ENCODE measurements at regions not wholly inside any gene's neighbourhood (a gene's known extent, or its start where the extent isn't known, plus 50 kb on each side); places are given as distances from the start of the nearest gene placed in this dataset.

GRCh38 chr11:92149996-92150395, 74.6 kb upstream of the FAT3 start:
- Histone ChIP-seq H3K27me3 (ENCODE audit: control insufficient read depth in 5 of 5, insufficient read depth in 4 of 5, low read length in 5 of 5) (peaks cover 0 to 3% (median 0%) of the 10 kb centered on the region in 5 donors), H3K4me1 (ENCODE audit: control insufficient read depth in 5 of 5, insufficient read depth in 5 of 5, low read length in 5 of 5) (no peaks in the 10 kb centered on the region), H3K36me3 (ENCODE audit: control insufficient read depth in 5 of 5, insufficient read depth in 5 of 5, low read length in 5 of 5) (no peaks in the 10 kb centered on the region), H3K4me3 (ENCODE audit: low read depth in 1 of 5, low read length in 5 of 5) (no peak overlapping the region), H3K27ac (ENCODE audit: low read depth, low read length) (no peak overlapping the region), H3K9ac (ENCODE audit: low read length in 5 of 5) (no peak overlapping the region), H3K9me3 (ENCODE audit: control insufficient read depth in 5 of 5, low read length in 5 of 5) (no peaks in the 10 kb centered on the region)

- no peak overlapping the region for H3K9ac ChIP-seq (ENCODE audit: low read length in 5 of 5)
- no peak overlapping the region for H3K27ac ChIP-seq (ENCODE audit: low read depth, low read length)
- H3K9me3 ChIP-seq (ENCODE audit: control insufficient read depth in 5 of 5, low read length in 5 of 5): peaks cover 0 to 2% (median 0%) of the 10 kb centered on the region in 5 donors
- no peaks in the 10 kb centered on the region for H3K4me1 ChIP-seq (ENCODE audit: control insufficient read depth in 5 of 5, insufficient read depth in 5 of 5, low read length in 5 of 5)
- H3K36me3 ChIP-seq (ENCODE audit: control insufficient read depth in 5 of 5, insufficient read depth in 5 of 5, low read length in 5 of 5): no peaks in the 10 kb centered on the region
- H3K27me3 ChIP-seq (ENCODE audit: control insufficient read depth in 5 of 5, insufficient read depth in 4 of 5, low read length in 5 of 5): no peaks in the 10 kb centered on the region
- H3K4me3 ChIP-seq (ENCODE audit: low read depth in 1 of 5, low read length in 5 of 5): no peak overlapping the region
These were observed 82.9 kb upstream of the FAT3 start for GRCh38 chr11:92141725-92142124.

GRCh38 chr11:92141159-92141558, 83.5 kb upstream of the FAT3 start:
- no peak overlapping the region for H3K27ac ChIP-seq (ENCODE audit: low read depth, low read length)
- H3K9ac ChIP-seq (ENCODE audit: low read length in 5 of 5): no peak overlapping the region
- H3K4me3 ChIP-seq (ENCODE audit: low read depth in 1 of 5, low read length in 5 of 5): no peak overlapping the region
- peaks cover 0 to 2% (median 0%) of the 10 kb centered on the region in 5 donors for H3K9me3 ChIP-seq (ENCODE audit: control insufficient read depth in 5 of 5, low read length in 5 of 5)
- no peaks in the 10 kb centered on the region for H3K36me3 ChIP-seq (ENCODE audit: control insufficient read depth in 5 of 5, insufficient read depth in 5 of 5, low read length in 5 of 5)
- no peaks in the 10 kb centered on the region for H3K27me3 ChIP-seq (ENCODE audit: control insufficient read depth in 5 of 5, insufficient read depth in 4 of 5, low read length in 5 of 5)
- H3K4me1 ChIP-seq (ENCODE audit: control insufficient read depth in 5 of 5, insufficient read depth in 5 of 5, low read length in 5 of 5): no peaks in the 10 kb centered on the region

- Histone ChIP-seq H3K4me1 (ENCODE audit: control insufficient read depth in 5 of 5, insufficient read depth in 5 of 5, low read length in 5 of 5) (no peaks in the 10 kb centered on the region), H3K9me3 (ENCODE audit: control insufficient read depth in 5 of 5, low read length in 5 of 5) (peaks cover 0 to 2% (median 0%) of the 10 kb centered on the region in 5 donors), H3K36me3 (ENCODE audit: control insufficient read depth in 5 of 5, insufficient read depth in 5 of 5, low read length in 5 of 5) (no peaks in the 10 kb centered on the region), H3K9ac (ENCODE audit: low read length in 5 of 5) (no peak overlapping the region), H3K27ac (ENCODE audit: low read depth, low read length) (no peak overlapping the region), H3K4me3 (ENCODE audit: low read depth in 1 of 5, low read length in 5 of 5) (no peak overlapping the region), H3K27me3 (ENCODE audit: control insufficient read depth in 5 of 5, insufficient read depth in 4 of 5, low read length in 5 of 5) (no peaks in the 10 kb centered on the region)
These were observed 84.6 kb upstream of the FAT3 start for GRCh38 chr11:92140021-92140420.

GRCh38 chr11:92138296-92138695, 86.3 kb upstream of the FAT3 start:
- H3K9me3 ChIP-seq (ENCODE audit: control insufficient read depth in 5 of 5, low read length in 5 of 5): peaks cover 0 to 2% (median 0%) of the 10 kb centered on the region in 5 donors
- no peak overlapping the region for H3K9ac ChIP-seq (ENCODE audit: low read length in 5 of 5)
- no peak overlapping the region for H3K27ac ChIP-seq (ENCODE audit: low read depth, low read length)
- H3K4me3 ChIP-seq (ENCODE audit: low read depth in 1 of 5, low read length in 5 of 5): no peak overlapping the region
- no peaks in the 10 kb centered on the region for H3K27me3 ChIP-seq (ENCODE audit: control insufficient read depth in 5 of 5, insufficient read depth in 4 of 5, low read length in 5 of 5)
- H3K4me1 ChIP-seq (ENCODE audit: control insufficient read depth in 5 of 5, insufficient read depth in 5 of 5, low read length in 5 of 5): no peaks in the 10 kb centered on the region
- no peaks in the 10 kb centered on the region for H3K36me3 ChIP-seq (ENCODE audit: control insufficient read depth in 5 of 5, insufficient read depth in 5 of 5, low read length in 5 of 5)

- no peaks in the 10 kb centered on the region for H3K36me3 ChIP-seq (ENCODE audit: control insufficient read depth in 5 of 5, insufficient read depth in 5 of 5, low read length in 5 of 5)
- H3K27me3 ChIP-seq (ENCODE audit: control insufficient read depth in 5 of 5, insufficient read depth in 4 of 5, low read length in 5 of 5): no peaks in the 10 kb centered on the region
- H3K4me3 ChIP-seq (ENCODE audit: low read depth in 1 of 5, low read length in 5 of 5): no peak overlapping the region
- no peak overlapping the region for H3K9ac ChIP-seq (ENCODE audit: low read length in 5 of 5)
- peaks cover 0 to 2% (median 0%) of the 10 kb centered on the region in 5 donors for H3K9me3 ChIP-seq (ENCODE audit: control insufficient read depth in 5 of 5, low read length in 5 of 5)
- H3K27ac ChIP-seq (ENCODE audit: low read depth, low read length): no peak overlapping the region
- H3K4me1 ChIP-seq (ENCODE audit: control insufficient read depth in 5 of 5, insufficient read depth in 5 of 5, low read length in 5 of 5): no peaks in the 10 kb centered on the region
These were observed 86.9 kb upstream of the FAT3 start for GRCh38 chr11:92137747-92138146.

GRCh38 chr11:92136797-92137196, 87.8 kb upstream of the FAT3 start:
- no peaks in the 10 kb centered on the region for H3K27me3 ChIP-seq (ENCODE audit: control insufficient read depth in 5 of 5, insufficient read depth in 4 of 5, low read length in 5 of 5)
- no peak overlapping the region for H3K27ac ChIP-seq (ENCODE audit: low read depth, low read length)
- no peak overlapping the region for H3K9ac ChIP-seq (ENCODE audit: low read length in 5 of 5)
- H3K4me3 ChIP-seq (ENCODE audit: low read depth in 1 of 5, low read length in 5 of 5): no peak overlapping the region
- H3K9me3 ChIP-seq (ENCODE audit: control insufficient read depth in 5 of 5, low read length in 5 of 5): peaks cover 0 to 2% (median 0%) of the 10 kb centered on the region in 5 donors
- H3K4me1 ChIP-seq (ENCODE audit: control insufficient read depth in 5 of 5, insufficient read depth in 5 of 5, low read length in 5 of 5): no peaks in the 10 kb centered on the region
- H3K36me3 ChIP-seq (ENCODE audit: control insufficient read depth in 5 of 5, insufficient read depth in 5 of 5, low read length in 5 of 5): no peaks in the 10 kb centered on the region

GRCh38 chr11:92131289-92131865, 93.2 kb upstream of the FAT3 start:
- no peaks in the 10 kb centered on the region for H3K4me1 ChIP-seq (ENCODE audit: control insufficient read depth in 5 of 5, insufficient read depth in 5 of 5, low read length in 5 of 5)
- no peaks in the 10 kb centered on the region for H3K27me3 ChIP-seq (ENCODE audit: control insufficient read depth in 5 of 5, insufficient read depth in 4 of 5, low read length in 5 of 5)
- H3K27ac ChIP-seq (ENCODE audit: low read depth, low read length): no peak overlapping the region
- H3K9ac ChIP-seq (ENCODE audit: low read length in 5 of 5): no peak overlapping the region
- no peaks in the 10 kb centered on the region for H3K36me3 ChIP-seq (ENCODE audit: control insufficient read depth in 5 of 5, insufficient read depth in 5 of 5, low read length in 5 of 5)
- H3K9me3 ChIP-seq (ENCODE audit: control insufficient read depth in 5 of 5, low read length in 5 of 5): no peaks in the 10 kb centered on the region
- H3K4me3 ChIP-seq (ENCODE audit: low read depth in 1 of 5, low read length in 5 of 5): no peak overlapping the region

- Histone ChIP-seq H3K27ac (ENCODE audit: low read depth, low read length) (no peak overlapping the region), H3K4me1 (ENCODE audit: control insufficient read depth in 5 of 5, insufficient read depth in 5 of 5, low read length in 5 of 5) (no peaks in the 10 kb centered on the region), H3K27me3 (ENCODE audit: control insufficient read depth in 5 of 5, insufficient read depth in 4 of 5, low read length in 5 of 5) (no peaks in the 10 kb centered on the region), H3K9ac (ENCODE audit: low read length in 5 of 5) (no peak overlapping the region), H3K36me3 (ENCODE audit: control insufficient read depth in 5 of 5, insufficient read depth in 5 of 5, low read length in 5 of 5) (no peaks in the 10 kb centered on the region), H3K4me3 (ENCODE audit: low read depth in 1 of 5, low read length in 5 of 5) (no peak overlapping the region), H3K9me3 (ENCODE audit: control insufficient read depth in 5 of 5, low read length in 5 of 5) (no peaks in the 10 kb centered on the region)
These were observed 94.2 kb upstream of the FAT3 start for GRCh38 chr11:92130421-92130831.

- Histone ChIP-seq H3K36me3 (ENCODE audit: control insufficient read depth in 5 of 5, insufficient read depth in 5 of 5, low read length in 5 of 5) (no peaks in the 10 kb centered on the region), H3K27me3 (ENCODE audit: control insufficient read depth in 5 of 5, insufficient read depth in 4 of 5, low read length in 5 of 5) (no peaks in the 10 kb centered on the region), H3K27ac (ENCODE audit: low read depth, low read length) (no peak overlapping the region), H3K4me1 (ENCODE audit: control insufficient read depth in 5 of 5, insufficient read depth in 5 of 5, low read length in 5 of 5) (no peaks in the 10 kb centered on the region), H3K9ac (ENCODE audit: low read length in 5 of 5) (no peak overlapping the region), H3K9me3 (ENCODE audit: control insufficient read depth in 5 of 5, low read length in 5 of 5) (no peaks in the 10 kb centered on the region), H3K4me3 (ENCODE audit: low read depth in 1 of 5, low read length in 5 of 5) (no peak overlapping the region)
These were observed 94.8 kb upstream of the FAT3 start for GRCh38 chr11:92129811-92130210.

- Histone ChIP-seq H3K27me3 (ENCODE audit: control insufficient read depth in 5 of 5, insufficient read depth in 4 of 5, low read length in 5 of 5) (no peaks in the 10 kb centered on the region), H3K27ac (ENCODE audit: low read depth, low read length) (no peak overlapping the region), H3K9me3 (ENCODE audit: control insufficient read depth in 5 of 5, low read length in 5 of 5) (no peaks in the 10 kb centered on the region), H3K9ac (ENCODE audit: low read length in 5 of 5) (no peak overlapping the region), H3K4me1 (ENCODE audit: control insufficient read depth in 5 of 5, insufficient read depth in 5 of 5, low read length in 5 of 5) (no peaks in the 10 kb centered on the region), H3K36me3 (ENCODE audit: control insufficient read depth in 5 of 5, insufficient read depth in 5 of 5, low read length in 5 of 5) (no peaks in the 10 kb centered on the region), H3K4me3 (ENCODE audit: low read depth in 1 of 5, low read length in 5 of 5) (no peak overlapping the region)
These were observed 96.6 kb upstream of the FAT3 start for GRCh38 chr11:92128026-92128425.
